ENCODE measurements at regions not wholly inside any gene's neighbourhood (a gene's known extent, or its start where the extent isn't known, plus 50 kb on each side); places are given as distances from the start of the nearest gene placed in this dataset.

- no peak for TF ChIP-seq CTCF (IDR thresholded peaks at IDR 0.05)
- no peak for TF ChIP-seq POLR2A (IDR thresholded peaks at IDR 0.05)
- H3K36me3 ChIP-seq: no peaks in the 10 kb centered on the region
- no peaks in the 10 kb centered on the region for H3K9me3 ChIP-seq
- H3K27me3 ChIP-seq: no peaks in the 10 kb centered on the region
- no peak overlapping the region for H3K27ac ChIP-seq
- DNase-seq (ENCODE audit: extremely low spot score in 2 of 2): no peak
- intact Hi-C loops (cut with DNase I): no loop called here
- H3K4me1 ChIP-seq: no peaks in the 10 kb centered on the region
- H3K4me3 ChIP-seq: no peak overlapping the region
These were observed 238.9 kb upstream of the ZNF804A start for GRCh38 chr2:184359379-184359778.

- Histone ChIP-seq H3K27me3 (no peaks in the 10 kb centered on the region), H3K4me3 (no peak overlapping the region), H3K4me1 (no peaks in the 10 kb centered on the region), H3K27ac (no peak overlapping the region), H3K36me3 (no peaks in the 10 kb centered on the region), H3K9me3 (no peaks in the 10 kb centered on the region)
- TF ChIP-seq POLR2A (IDR thresholded peaks at IDR 0.05) (no peak), CTCF (IDR thresholded peaks at IDR 0.05) (no peak), POLR2AphosphoS5 (IDR thresholded peaks at IDR 0.05; ENCODE audit: insufficient read depth in 1 of 2, low read depth in 1 of 2) (no peak)
- no peak for DNase-seq (ENCODE audit: extremely low spot score in 2 of 2)
- intact Hi-C loops (cut with DNase I): no loop called here
These were observed 235.1 kb upstream of the ZNF804A start for GRCh38 chr2:184363213-184363612.

- Histone ChIP-seq H3K4me1 (no peaks in the 10 kb centered on the region), H3K27ac (no peak overlapping the region), H3K27me3 (no peaks in the 10 kb centered on the region), H3K36me3 (no peaks in the 10 kb centered on the region), H3K9me3 (no peaks in the 10 kb centered on the region), H3K4me3 (no peak overlapping the region)
- no peak for TF ChIP-seq POLR2AphosphoS5 (IDR thresholded peaks at IDR 0.05; ENCODE audit: insufficient read depth in 1 of 2, low read depth in 1 of 2)
- no peak for TF ChIP-seq POLR2A (IDR thresholded peaks at IDR 0.05)
- no peak for TF ChIP-seq CTCF (IDR thresholded peaks at IDR 0.05)
- intact Hi-C loops (cut with DNase I): no loop called here
- no peak for DNase-seq (ENCODE audit: extremely low spot score in 2 of 2)
These were observed 231.1 kb upstream of the ZNF804A start for GRCh38 chr2:184367211-184367610.

GRCh38 chr2:184369307-184369706, 229.0 kb upstream of the ZNF804A start:
- no peak overlapping the region for H3K4me3 ChIP-seq
- DNase-seq (ENCODE audit: extremely low spot score in 2 of 2): no peak
- no peaks in the 10 kb centered on the region for H3K9me3 ChIP-seq
- intact Hi-C loops (cut with DNase I): no loop called here
- H3K27ac ChIP-seq: no peak overlapping the region
- TF ChIP-seq CTCF (IDR thresholded peaks at IDR 0.05) (no peak), POLR2AphosphoS5 (IDR thresholded peaks at IDR 0.05; ENCODE audit: insufficient read depth in 1 of 2, low read depth in 1 of 2) (no peak), POLR2A (IDR thresholded peaks at IDR 0.05) (no peak)
- H3K36me3 ChIP-seq: no peaks in the 10 kb centered on the region
- no peaks in the 10 kb centered on the region for H3K4me1 ChIP-seq
- no peaks in the 10 kb centered on the region for H3K27me3 ChIP-seq

- intact Hi-C loops (cut with DNase I): no loop called here
These were observed 227.4 kb upstream of the ZNF804A start for GRCh38 chr2:184370954-184371353.

More at GRCh38 chr2:184370954-184371353, 227.4 kb upstream of the ZNF804A start:
- no peaks in the 10 kb centered on the region for H3K36me3 ChIP-seq
- TF ChIP-seq POLR2A (IDR thresholded peaks at IDR 0.05): no peak
- no peak for TF ChIP-seq POLR2AphosphoS5 (IDR thresholded peaks at IDR 0.05; ENCODE audit: insufficient read depth in 1 of 2, low read depth in 1 of 2)
- no peak for TF ChIP-seq CTCF (IDR thresholded peaks at IDR 0.05)
- H3K27ac ChIP-seq: no peak overlapping the region
- no peak overlapping the region for H3K4me3 ChIP-seq
- no peaks in the 10 kb centered on the region for H3K4me1 ChIP-seq
- H3K9me3 ChIP-seq: no peaks in the 10 kb centered on the region
- DNase-seq (ENCODE audit: extremely low spot score in 2 of 2): no peak
- H3K27me3 ChIP-seq: no peaks in the 10 kb centered on the region

Data from vagina (tissue), 2 donors.